ENCODE measurements at regions not wholly inside any gene's neighbourhood (a gene's known extent, or its start where the extent isn't known, plus 50 kb on each side); places are given as distances from the start of the nearest gene placed in this dataset.

DNA sequence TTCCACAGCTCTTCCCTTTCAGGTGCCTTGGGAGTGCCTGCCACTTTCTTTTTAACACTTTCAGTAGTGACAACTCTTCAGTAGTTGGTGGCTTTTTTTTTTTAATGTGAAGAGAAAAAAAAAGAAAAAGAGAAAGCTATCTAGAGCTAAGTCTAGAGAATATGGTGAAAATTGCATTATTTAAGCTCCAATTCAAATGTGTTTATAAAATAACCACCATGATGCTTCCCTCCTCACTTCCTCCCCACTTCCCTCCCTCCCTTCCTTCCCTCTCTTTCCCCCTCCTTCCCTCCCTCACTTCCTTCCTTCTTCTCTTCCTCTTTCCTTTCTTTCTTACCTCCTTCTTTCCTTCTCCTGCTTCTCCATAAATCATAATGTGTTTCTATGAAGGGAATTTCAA lies 456.7 kb upstream of the ACTBL2 start:
- TF ChIP-seq GATA2 (IDR thresholded peaks at IDR 0.05; ENCODE audit: low read depth, low read length) (no peak), GATA3 (IDR thresholded peaks at IDR 0.05; ENCODE audit: low read depth, low read length) (no peak)
